ENCODE measurements at regions not wholly inside any gene's neighbourhood (a gene's known extent, or its start where the extent isn't known, plus 50 kb on each side); places are given as distances from the start of the nearest gene placed in this dataset.

GRCh38 chr14:100988956-100989355 is 85.4 kb upstream of the RTL1 start:
- ChIA-PET POLR2A (no interaction called here), CTCF (no interaction called here)
- Histone ChIP-seq H3K36me3 (ENCODE audit: control insufficient read depth, insufficient read depth, low read length) (peaks cover 5% of the 10 kb centered on the region; the same call in 1 of the 2 replicates), H3K27me3 (ENCODE audit: control insufficient read depth, insufficient read depth, low read length) (no peaks in the 10 kb centered on the region), H3K27ac (ENCODE audit: low read length) (no peak overlapping the region), H3K4me3 (ENCODE audit: low read depth in 2 of 2, low read length in 2 of 2) (no peak overlapping the region), H3K9me3 (ENCODE audit: control insufficient read depth, insufficient read depth, low read depth, low read length) (no peaks in the 10 kb centered on the region), H3K4me1 (ENCODE audit: control insufficient read depth, insufficient read depth, low read length) (no peaks in the 10 kb centered on the region)
- intact Hi-C loops (cut with micrococcal nuclease; ENCODE audit: unreplicated experiment) (no loop called here), in situ Hi-C loops (cut with HindIII; ENCODE audit: low pct_unique_long_range_greater_than_20kb, low sequenced_read_pairs) (no loop called here)
- no TSS peak for BruUV-seq (replicated peaks)
- TF ChIP-seq REST (IDR thresholded peaks at IDR 0.05; ENCODE audit: insufficient read depth in 1 of 2, low read depth in 2 of 2, low read length in 1 of 2) (no peak), TCF7L2 (IDR thresholded peaks at IDR 0.05; ENCODE audit: low read depth, low read length) (no peak), SIN3A (IDR thresholded peaks at IDR 0.05; ENCODE audit: borderline replicate concordance, insufficient read depth, low read depth, low read length) (no peak), POLR2AphosphoS5 (IDR thresholded peaks at IDR 0.05; ENCODE audit: low read depth, low read length) (no peak), CTCF (IDR thresholded peaks at IDR 0.05) (no peak)
- DNase-seq (ENCODE audit: low read depth, low spot score) (no peak), ATAC-seq (no peak)

GRCh38 chr14:100989924-100990323 is 86.4 kb upstream of the RTL1 start:
- TF ChIP-seq REST (IDR thresholded peaks at IDR 0.05; ENCODE audit: insufficient read depth in 1 of 2, low read depth in 2 of 2, low read length in 1 of 2) (no peak), SIN3A (IDR thresholded peaks at IDR 0.05; ENCODE audit: borderline replicate concordance, insufficient read depth, low read depth, low read length) (no peak), TCF7L2 (IDR thresholded peaks at IDR 0.05; ENCODE audit: low read depth, low read length) (no peak), CTCF (IDR thresholded peaks at IDR 0.05) (no peak), POLR2AphosphoS5 (IDR thresholded peaks at IDR 0.05; ENCODE audit: low read depth, low read length) (no peak)
- 0 out of 2 replicates have a peak, but pooled peaks cover 4% of the 10 kb centered on the region for H3K36me3 ChIP-seq (ENCODE audit: control insufficient read depth, insufficient read depth, low read length)
- ChIA-PET POLR2A (no interaction called here), CTCF (no interaction called here)
- H3K27ac ChIP-seq (ENCODE audit: low read length), result no peak overlapping the region
- no peaks in the 10 kb centered on the region for H3K9me3 ChIP-seq (ENCODE audit: control insufficient read depth, insufficient read depth, low read depth, low read length)
- in situ Hi-C loops (cut with HindIII; ENCODE audit: low pct_unique_long_range_greater_than_20kb, low sequenced_read_pairs) (no loop called here), intact Hi-C loops (cut with micrococcal nuclease; ENCODE audit: unreplicated experiment) (no loop called here)
- ATAC-seq (no peak), DNase-seq (ENCODE audit: low read depth, low spot score) (no peak)
- no peaks in the 10 kb centered on the region for H3K27me3 ChIP-seq (ENCODE audit: control insufficient read depth, insufficient read depth, low read length)
- H3K4me1 ChIP-seq (ENCODE audit: control insufficient read depth, insufficient read depth, low read length), result no peaks in the 10 kb centered on the region
- H3K4me3 ChIP-seq (ENCODE audit: low read depth in 2 of 2, low read length in 2 of 2), result no peak overlapping the region
- no TSS peak for BruUV-seq (replicated peaks)

All from Panc1 (cell line).